Mammary epithelial cell (primary cell): ENCODE measurements at regions not wholly inside any gene's neighbourhood (a gene's known extent, or its start where the extent isn't known, plus 50 kb on each side); places are given as distances from the start of the nearest gene placed in this dataset.

Source experiments
- EZH2 ChIP-seq: IDR thresholded peaks from 2 replicates; pipeline ENCODE4 v1.6.1; 2012; ENCODE audit warnings: low read length, inconsistent platforms, borderline replicate concordance
- TF ChIP-seq, protein P1 (sequence below), 2 donors: IDR thresholded peaks in 1 of 2; conservative IDR thresholded peaks in 1 of 2; 2 replicates each; pipeline ENCODE4 v1.5.1; 2011 to 2012; ENCODE audit warnings: inconsistent platforms in 2 of 2, low read length in 2 of 2, mild to moderate bottlenecking in 2 of 2, control low read depth in 1 of 2, low read depth in 1 of 2; ENCODE audit not compliant: insufficient read depth in 1 of 2; ENCODE audit errors: extremely low read depth in 1 of 2

DNA sequence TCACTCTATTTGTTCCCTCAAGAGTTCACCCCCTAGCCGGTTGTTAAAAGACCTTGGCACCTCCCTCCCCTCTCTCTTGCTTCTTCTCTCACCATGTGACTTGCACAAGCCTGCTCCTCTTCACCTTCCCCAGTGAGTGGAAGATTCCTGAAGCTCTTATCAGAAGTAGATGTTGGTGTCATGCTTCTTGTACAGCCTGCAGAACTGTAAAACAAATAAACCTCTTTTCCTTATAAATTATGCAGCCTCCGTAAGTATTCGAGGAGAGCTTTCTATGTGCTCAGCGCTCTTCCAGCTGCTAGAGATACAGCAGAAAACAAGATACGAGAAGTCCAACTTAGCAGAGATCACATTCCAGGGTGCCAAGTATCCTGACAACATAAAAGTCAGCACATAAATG, 147.0 kb upstream of the RUNX1 start:
- TF ChIP-seq, protein P1, sequence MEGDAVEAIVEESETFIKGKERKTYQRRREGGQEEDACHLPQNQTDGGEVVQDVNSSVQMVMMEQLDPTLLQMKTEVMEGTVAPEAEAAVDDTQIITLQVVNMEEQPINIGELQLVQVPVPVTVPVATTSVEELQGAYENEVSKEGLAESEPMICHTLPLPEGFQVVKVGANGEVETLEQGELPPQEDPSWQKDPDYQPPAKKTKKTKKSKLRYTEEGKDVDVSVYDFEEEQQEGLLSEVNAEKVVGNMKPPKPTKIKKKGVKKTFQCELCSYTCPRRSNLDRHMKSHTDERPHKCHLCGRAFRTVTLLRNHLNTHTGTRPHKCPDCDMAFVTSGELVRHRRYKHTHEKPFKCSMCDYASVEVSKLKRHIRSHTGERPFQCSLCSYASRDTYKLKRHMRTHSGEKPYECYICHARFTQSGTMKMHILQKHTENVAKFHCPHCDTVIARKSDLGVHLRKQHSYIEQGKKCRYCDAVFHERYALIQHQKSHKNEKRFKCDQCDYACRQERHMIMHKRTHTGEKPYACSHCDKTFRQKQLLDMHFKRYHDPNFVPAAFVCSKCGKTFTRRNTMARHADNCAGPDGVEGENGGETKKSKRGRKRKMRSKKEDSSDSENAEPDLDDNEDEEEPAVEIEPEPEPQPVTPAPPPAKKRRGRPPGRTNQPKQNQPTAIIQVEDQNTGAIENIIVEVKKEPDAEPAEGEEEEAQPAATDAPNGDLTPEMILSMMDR (conservative IDR thresholded peaks at IDR 0.05 in 1 of 2, IDR thresholded peaks at IDR 0.05 in 1 of 2; ENCODE audit: extremely low read depth in 1 of 2, insufficient read depth in 1 of 2, low read depth in 1 of 2, low read length in 2 of 2) = no peak
- TF ChIP-seq EZH2 = no peak
